Fibroblast of pulmonary artery (primary cell): ENCODE measurements at regions not wholly inside any gene's neighbourhood (a gene's known extent, or its start where the extent isn't known, plus 50 kb on each side); places are given as distances from the start of the nearest gene placed in this dataset.

Experiments
- DNase-seq: peaks from one replicate; pipeline ENCODE4 v3.0.0-alpha.2; 2010; ENCODE audit warnings: low read depth
- H3K4me3 ChIP-seq: replicated peaks from 2 replicates; pipeline ENCODE4 v1.5.1; 2011; ENCODE audit warnings: low read depth, mild to moderate bottlenecking, control low read depth, low read length, moderate library complexity
- CTCF ChIP-seq: IDR thresholded peaks from 2 replicates; pipeline ENCODE4 v1.5.1; 2011; ENCODE audit warnings: mild to moderate bottlenecking, control low read depth, low read length, inconsistent platforms; ENCODE audit errors: missing control alignments

GRCh38 chr3:68060910-68061309 lies 406.5 kb upstream of the SUCLG2 start:
- DNase-seq: no peak

GRCh38 chr3:68060191-68060590 lies 405.8 kb upstream of the SUCLG2 start:
- H3K4me3 ChIP-seq: no peak overlapping the region
- TF ChIP-seq CTCF: no peak
- DNase-seq: no peak

More at GRCh38 chr3:68060910-68061309, 406.5 kb upstream of the SUCLG2 start:
- TF ChIP-seq CTCF: no peak
- no peak overlapping the region for H3K4me3 ChIP-seq

GRCh38 chr3:68059628-68060152 lies 405.3 kb upstream of the SUCLG2 start:
- DNase-seq: no peak
- no peak overlapping the region for H3K4me3 ChIP-seq
- no peak for TF ChIP-seq CTCF

GRCh38 chr3:68057637-68058320 lies 403.4 kb upstream of the SUCLG2 start:
- no peak overlapping the region for H3K4me3 ChIP-seq
- no peak for TF ChIP-seq CTCF
- DNase-seq: no peak

- no peak overlapping the region for H3K4me3 ChIP-seq
- no peak for DNase-seq
- no peak for TF ChIP-seq CTCF
Measured at GRCh38 chr3:68056556-68056955, 402.1 kb upstream of the SUCLG2 start.

GRCh38 chr3:68055215-68055614 lies 400.8 kb upstream of the SUCLG2 start:
- TF ChIP-seq CTCF: no peak
- no peak overlapping the region for H3K4me3 ChIP-seq
- no peak for DNase-seq

GRCh38 chr3:68049776-68050175 lies 395.4 kb upstream of the SUCLG2 start:
- no peak overlapping the region for H3K4me3 ChIP-seq
- TF ChIP-seq CTCF: no peak
- no peak for DNase-seq
